T-helper 17 cell (primary cell): ENCODE measurements at regions not wholly inside any gene's neighbourhood (a gene's known extent, or its start where the extent isn't known, plus 50 kb on each side); places are given as distances from the start of the nearest gene placed in this dataset.
"Not testable (repeated sequence)": the region's sequence is repeated elsewhere in the genome, so short reads cannot be mapped to it uniquely, and the experiment has no call there.

Source experiments
- ATAC-seq: fragments of 150-1000 bp; cut with Tn5 transposase; 2 replicates; pipeline ENCODE4 v1.10.0; 2021; ENCODE audit warnings: mild to moderate bottlenecking, moderate library complexity
- DNase-seq, 3 donors: peaks; one replicate each; pipeline versions ENCODE4 v3.0.0 to v3.0.0-alpha.2; 2020 to 2021
- H3K9me3 ChIP-seq: one replicate; pipeline ENCODE4 v1.7.0; 2013; ENCODE audit warnings: low read length, mild to moderate bottlenecking; ENCODE audit not compliant: control insufficient read depth, poor library complexity, severe bottlenecking
- H3K27ac Mint-ChIP-seq: one replicate; pipeline ENCODE4 v1.8.0; 2022; ENCODE audit warnings: mild to moderate bottlenecking, moderate library complexity, mixed read lengths
- H3K27me3 Mint-ChIP-seq: one replicate; pipeline ENCODE4 v1.8.0; 2022; ENCODE audit warnings: mixed read lengths
- H3K36me3 Mint-ChIP-seq: one replicate; pipeline ENCODE4 v1.8.0; 2022; ENCODE audit warnings: low read depth, mixed read lengths
- H3K4me1 Mint-ChIP-seq: one replicate; pipeline ENCODE4 v1.8.0; 2022; ENCODE audit warnings: mild to moderate bottlenecking, mixed read lengths
- H3K4me3 Mint-ChIP-seq: one replicate; pipeline ENCODE4 v1.8.0; 2022; ENCODE audit warnings: mild to moderate bottlenecking, moderate library complexity, mixed read lengths

- no peaks in the 10 kb centered on the region for H3K4me1 Mint-ChIP-seq
- ATAC-seq: no peak
- H3K36me3 Mint-ChIP-seq: no peaks in the 10 kb centered on the region
- H3K27ac Mint-ChIP-seq: no peak overlapping the region
- no peaks in the 10 kb centered on the region for H3K27me3 Mint-ChIP-seq
- no peak for DNase-seq
- no peak overlapping the region for H3K4me3 Mint-ChIP-seq
- no peaks in the 10 kb centered on the region for H3K9me3 ChIP-seq
Measured at GRCh38 chr5:130616161-130616560, 548.9 kb downstream of the HINT1 start.

GRCh38 chr5:130605234-130605633 is 559.8 kb downstream of the HINT1 start:
- Mint-ChIP-seq H3K27me3 (no peaks in the 10 kb centered on the region), H3K4me3 (no peak overlapping the region), H3K36me3 (no peaks in the 10 kb centered on the region), H3K4me1 (no peaks in the 10 kb centered on the region), H3K27ac (no peak overlapping the region)
- DNase-seq: no peak
- H3K9me3 ChIP-seq: no peaks in the 10 kb centered on the region
- ATAC-seq: no peak

- not testable (repeated sequence) for H3K36me3 Mint-ChIP-seq, H3K27me3 Mint-ChIP-seq, H3K4me3 Mint-ChIP-seq, DNase-seq, ATAC-seq, H3K27ac Mint-ChIP-seq, H3K4me1 Mint-ChIP-seq, H3K9me3 ChIP-seq
Measured at GRCh38 chr5:130596647-130597046, 568.4 kb downstream of the HINT1 start.

DNA sequence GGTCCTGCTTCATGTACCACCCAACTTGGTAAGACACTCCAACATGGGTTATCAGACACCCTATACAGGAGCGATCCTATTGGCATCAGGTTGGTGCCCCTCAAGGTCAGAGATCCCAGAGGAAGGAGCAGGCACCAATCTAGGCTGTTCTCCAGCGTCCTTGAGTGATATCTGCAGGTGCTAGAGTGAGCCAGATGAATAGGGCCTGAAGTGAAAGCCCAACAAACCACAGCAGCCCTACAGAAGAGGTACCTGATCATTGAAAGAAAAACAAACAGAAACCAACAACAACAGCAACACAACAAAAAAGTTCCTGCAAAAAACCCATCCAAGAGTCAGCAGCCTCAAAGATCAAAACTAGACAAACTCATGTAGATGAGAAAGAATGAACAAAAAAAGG is 584.8 kb downstream of the HINT1 start:
- no peak overlapping the region for H3K27ac Mint-ChIP-seq
- DNase-seq: no peak
- peaks cover 2% of the 10 kb centered on the region for H3K9me3 ChIP-seq
- H3K4me1 Mint-ChIP-seq: no peaks in the 10 kb centered on the region
- ATAC-seq: no peak
- peaks cover 5% of the 10 kb centered on the region for H3K27me3 Mint-ChIP-seq
- H3K4me3 Mint-ChIP-seq: no peak overlapping the region
- H3K36me3 Mint-ChIP-seq: no peaks in the 10 kb centered on the region

DNA sequence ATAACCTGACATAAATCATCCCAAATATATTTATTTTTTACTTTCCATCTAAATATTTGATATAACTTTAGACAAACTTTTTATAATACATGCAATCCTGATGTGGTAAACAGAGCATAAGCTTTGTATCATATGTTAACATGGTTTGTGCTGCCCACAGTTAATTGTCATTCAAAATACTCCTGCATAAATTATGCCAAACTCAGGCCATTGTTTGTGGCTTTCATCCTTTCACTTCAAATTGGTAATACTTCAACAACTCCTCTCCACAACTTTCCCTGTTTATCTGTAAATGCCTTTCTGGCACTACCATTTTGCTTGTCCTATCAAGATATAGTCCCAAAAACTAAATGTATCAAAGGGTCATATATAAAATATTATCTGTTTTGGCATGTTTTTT is 586.7 kb downstream of the HINT1 start:
- DNase-seq: no peak
- no peak overlapping the region for H3K27ac Mint-ChIP-seq
- peaks cover 5% of the 10 kb centered on the region for H3K27me3 Mint-ChIP-seq
- no peak for ATAC-seq
- H3K4me1 Mint-ChIP-seq: no peaks in the 10 kb centered on the region
- no peaks in the 10 kb centered on the region for H3K36me3 Mint-ChIP-seq
- no peak overlapping the region for H3K4me3 Mint-ChIP-seq
- H3K9me3 ChIP-seq: peaks cover 2% of the 10 kb centered on the region

DNA sequence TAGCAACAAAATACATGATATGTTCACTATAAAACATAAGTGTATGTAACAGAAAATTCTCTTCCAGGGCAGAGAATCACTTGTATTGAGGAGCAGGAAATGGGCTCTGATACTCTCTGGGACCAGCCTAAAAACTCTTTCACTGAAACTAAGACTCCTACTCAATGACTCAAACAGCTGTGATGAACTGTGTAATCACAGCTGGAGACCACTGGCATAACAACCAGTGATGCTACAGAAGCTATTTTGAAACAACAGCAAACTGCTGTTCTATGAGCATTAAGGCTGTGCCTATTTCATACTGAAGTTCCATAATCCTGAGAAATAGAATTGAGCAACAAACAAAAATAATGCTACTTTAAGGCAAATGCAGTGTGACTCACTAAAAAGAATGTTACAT is 594.0 kb downstream of the HINT1 start:
- no peaks in the 10 kb centered on the region for H3K9me3 ChIP-seq
- H3K36me3 Mint-ChIP-seq: no peaks in the 10 kb centered on the region
- ATAC-seq: no peak
- no peak overlapping the region for H3K27ac Mint-ChIP-seq
- H3K27me3 Mint-ChIP-seq: no peaks in the 10 kb centered on the region
- DNase-seq: no peak
- no peaks in the 10 kb centered on the region for H3K4me1 Mint-ChIP-seq
- H3K4me3 Mint-ChIP-seq: no peak overlapping the region

DNA sequence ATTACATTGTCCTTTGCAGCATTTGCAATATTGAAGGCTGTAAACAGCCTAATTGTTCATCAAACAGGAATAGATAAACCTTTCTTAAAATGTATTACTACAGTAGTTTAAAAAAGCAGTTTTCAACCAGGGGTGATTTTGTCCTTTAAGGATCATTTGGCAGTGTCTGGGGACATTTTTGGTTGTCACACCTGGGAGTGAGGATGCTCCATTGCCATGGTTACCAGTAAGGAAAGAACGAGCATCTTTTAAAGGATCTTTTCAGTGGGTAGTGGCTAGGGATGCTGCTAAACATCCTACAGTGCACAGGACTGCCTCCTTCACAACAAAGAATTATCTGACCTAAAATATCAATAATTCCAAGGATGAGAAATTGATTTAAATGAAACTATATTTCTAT is 596.3 kb downstream of the HINT1 start:
- Mint-ChIP-seq H3K4me1 (no peaks in the 10 kb centered on the region), H3K27ac (no peak overlapping the region), H3K27me3 (no peaks in the 10 kb centered on the region), H3K4me3 (no peak overlapping the region), H3K36me3 (no peaks in the 10 kb centered on the region)
- ATAC-seq (no peak), DNase-seq (no peak)
- H3K9me3 ChIP-seq: no peaks in the 10 kb centered on the region

- Mint-ChIP-seq H3K4me1 (no peaks in the 10 kb centered on the region), H3K36me3 (no peaks in the 10 kb centered on the region), H3K27me3 (no peaks in the 10 kb centered on the region), H3K4me3 (no peak overlapping the region), H3K27ac (no peak overlapping the region)
- H3K9me3 ChIP-seq: no peaks in the 10 kb centered on the region
- DNase-seq (no peak), ATAC-seq (no peak)
Measured at GRCh38 chr5:130555429-130555828, 609.6 kb downstream of the HINT1 start.

DNA sequence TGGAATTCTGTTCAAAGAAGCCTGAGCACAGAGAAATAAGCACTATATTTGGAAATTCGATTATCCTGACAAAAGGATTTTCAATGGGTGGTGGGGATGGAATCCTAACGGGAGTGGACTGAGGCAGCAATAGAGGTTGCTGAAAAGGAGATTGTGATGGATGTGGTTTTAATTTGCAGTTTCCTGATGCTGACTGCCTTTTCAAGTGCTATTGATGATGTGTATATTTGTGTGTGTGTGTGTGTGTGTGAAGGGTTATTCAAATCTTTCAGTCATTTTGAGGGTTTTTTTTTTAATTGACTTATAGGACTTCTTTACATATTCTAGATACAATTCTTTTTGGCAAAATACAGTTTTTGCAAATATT is 614.5 kb downstream of the HINT1 start:
- DNase-seq: no peak
- H3K27me3 Mint-ChIP-seq: no peaks in the 10 kb centered on the region
- H3K27ac Mint-ChIP-seq: no peak overlapping the region
- no peak for ATAC-seq
- H3K36me3 Mint-ChIP-seq: peaks cover 4% of the 10 kb centered on the region
- H3K4me1 Mint-ChIP-seq: no peaks in the 10 kb centered on the region
- no peak overlapping the region for H3K4me3 Mint-ChIP-seq
- H3K9me3 ChIP-seq: no peaks in the 10 kb centered on the region

DNA sequence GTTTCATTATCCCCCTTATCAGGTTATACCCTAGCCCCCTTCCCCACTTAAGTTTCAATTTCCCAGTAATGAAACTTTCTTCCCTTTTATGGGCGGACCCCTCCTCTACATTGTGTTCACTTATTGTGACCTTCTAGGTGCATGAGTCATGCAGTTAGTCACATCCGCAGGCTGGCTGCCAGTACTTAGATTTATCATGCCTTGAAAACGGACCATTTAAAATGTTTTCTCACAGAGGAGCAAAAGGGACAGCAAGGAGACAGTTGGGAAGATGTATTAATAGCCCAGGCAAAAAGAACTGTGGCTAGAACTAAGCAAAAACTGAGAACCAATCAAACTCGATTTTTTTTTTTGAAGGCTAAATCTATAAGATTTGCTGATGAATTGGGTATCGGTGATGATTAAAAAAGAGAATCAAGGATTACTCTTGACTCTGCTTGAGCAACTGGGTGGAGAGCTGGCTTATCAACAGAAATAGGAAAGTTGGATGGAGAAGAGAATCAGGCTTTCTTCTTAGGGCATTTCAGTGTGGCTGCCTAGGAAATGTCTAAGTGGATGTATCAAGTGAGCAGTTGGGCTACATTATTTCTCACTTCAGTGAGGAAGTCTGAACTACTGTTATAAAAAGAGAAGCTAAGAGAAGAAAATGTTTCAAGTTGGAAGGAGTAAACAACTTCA is 615.0 kb downstream of the HINT1 start:
- Mint-ChIP-seq H3K4me1 (no peaks in the 10 kb centered on the region), H3K4me3 (no peak overlapping the region), H3K36me3 (peaks cover 4% of the 10 kb centered on the region), H3K27me3 (no peaks in the 10 kb centered on the region), H3K27ac (no peak overlapping the region)
- ATAC-seq (no peak), DNase-seq (no peak)
- H3K9me3 ChIP-seq: no peaks in the 10 kb centered on the region

GRCh38 chr5:130546211-130546610 is 618.8 kb downstream of the HINT1 start:
- H3K4me1 Mint-ChIP-seq: no peaks in the 10 kb centered on the region
- H3K9me3 ChIP-seq: no peaks in the 10 kb centered on the region
- H3K4me3 Mint-ChIP-seq: no peak overlapping the region
- H3K27me3 Mint-ChIP-seq: no peaks in the 10 kb centered on the region
- no peak for DNase-seq
- ATAC-seq: no peak
- no peak overlapping the region for H3K27ac Mint-ChIP-seq
- peaks cover 4% of the 10 kb centered on the region for H3K36me3 Mint-ChIP-seq

- Mint-ChIP-seq H3K36me3 (peaks cover 4% of the 10 kb centered on the region), H3K27ac (no peak overlapping the region), H3K4me3 (no peak overlapping the region), H3K27me3 (no peaks in the 10 kb centered on the region), H3K4me1 (no peaks in the 10 kb centered on the region)
- H3K9me3 ChIP-seq: no peaks in the 10 kb centered on the region
- DNase-seq (no peak), ATAC-seq (no peak)
Measured at GRCh38 chr5:130545291-130545690, 619.8 kb downstream of the HINT1 start.

GRCh38 chr5:130541617-130542221 is 623.3 kb downstream of the HINT1 start:
- H3K27ac Mint-ChIP-seq: no peak overlapping the region
- no peaks in the 10 kb centered on the region for H3K4me1 Mint-ChIP-seq
- no peak overlapping the region for H3K4me3 Mint-ChIP-seq
- H3K36me3 Mint-ChIP-seq: no peaks in the 10 kb centered on the region
- no peaks in the 10 kb centered on the region for H3K27me3 Mint-ChIP-seq
- ATAC-seq (no peak), DNase-seq (no peak)
- H3K9me3 ChIP-seq: no peaks in the 10 kb centered on the region

DNA sequence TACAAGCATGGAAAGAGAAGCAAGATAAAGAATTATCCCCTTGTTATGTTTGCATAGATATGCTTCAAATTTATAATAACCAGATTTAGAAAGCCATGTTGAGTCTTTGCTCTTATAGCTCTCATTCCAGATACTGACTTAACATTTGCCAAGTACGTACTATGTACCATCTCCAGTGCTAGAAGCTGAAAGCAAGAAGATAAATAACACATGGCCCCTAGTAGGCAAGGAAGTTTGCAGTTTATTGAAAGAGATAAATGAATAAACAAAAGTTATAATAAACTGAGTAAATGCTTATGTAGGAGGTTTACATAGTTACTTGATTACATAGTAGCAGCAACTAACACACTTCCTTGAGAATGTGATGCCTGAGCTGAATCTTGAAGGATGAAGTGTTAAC is 628.4 kb downstream of the HINT1 start:
- H3K27me3 Mint-ChIP-seq: no peaks in the 10 kb centered on the region
- H3K4me3 Mint-ChIP-seq: no peak overlapping the region
- no peaks in the 10 kb centered on the region for H3K9me3 ChIP-seq
- no peak for ATAC-seq
- no peak overlapping the region for H3K27ac Mint-ChIP-seq
- no peaks in the 10 kb centered on the region for H3K36me3 Mint-ChIP-seq
- no peaks in the 10 kb centered on the region for H3K4me1 Mint-ChIP-seq
- DNase-seq: no peak
